UCSD-AML1 (cell line): ENCODE measurements at regions not wholly inside any gene's neighbourhood (a gene's known extent, or its start where the extent isn't known, plus 50 kb on each side); places are given as distances from the start of the nearest gene placed in this dataset.

Source experiments
- DNase-seq: peaks from one replicate; lab custom pipeline; 2025; ENCODE audit not compliant: unreplicated experiment; lab: John Stamatoyannopoulos, UW

GRCh38 chr10:111968647-111969046 lies 214.9 kb downstream of the GPAM start:
- DNase-seq, result no peak

- DNase-seq, result no peak
Observed at GRCh38 chr10:111970111-111970510, 213.5 kb downstream of the GPAM start.

- DNase-seq, result no peak
Observed at GRCh38 chr10:111972109-111972508, 211.5 kb downstream of the GPAM start.

- no peak for DNase-seq
Observed at GRCh38 chr10:111973306-111973705, 210.3 kb downstream of the GPAM start.

- no peak for DNase-seq
Observed at GRCh38 chr10:111973826-111974225, 209.7 kb downstream of the GPAM start.

GRCh38 chr10:111974325-111974724 lies 209.2 kb downstream of the GPAM start:
- DNase-seq, result no peak

GRCh38 chr10:111976557-111976956 lies 207.0 kb downstream of the GPAM start:
- no peak for DNase-seq

GRCh38 chr10:111984057-111984456 lies 199.5 kb downstream of the GPAM start:
- no peak for DNase-seq

GRCh38 chr10:111986079-111986478 lies 197.5 kb downstream of the GPAM start:
- DNase-seq, result no peak

- DNase-seq, result no peak
Observed at GRCh38 chr10:111988646-111989045, 194.9 kb downstream of the GPAM start.

- DNase-seq, result no peak
Observed at GRCh38 chr10:111989136-111989911, 194.2 kb downstream of the GPAM start.

GRCh38 chr10:111990734-111991133 lies 192.8 kb downstream of the GPAM start:
- no peak for DNase-seq

GRCh38 chr10:111993321-111993720 lies 190.2 kb downstream of the GPAM start:
- no peak for DNase-seq

- no peak for DNase-seq
Observed at GRCh38 chr10:111993872-111994426, 189.6 kb downstream of the GPAM start.

GRCh38 chr10:111996103-111996502 lies 187.5 kb downstream of the GPAM start:
- DNase-seq, result no peak

- no peak for DNase-seq
Observed at GRCh38 chr10:111998728-111999127, 184.8 kb downstream of the GPAM start.

- DNase-seq, result no peak
Observed at GRCh38 chr10:111999205-111999914, 184.2 kb downstream of the GPAM start.

GRCh38 chr10:111999915-112000302 lies 183.7 kb downstream of the GPAM start:
- no peak for DNase-seq

- no peak for DNase-seq
Observed at GRCh38 chr10:112000466-112000865, 183.1 kb downstream of the GPAM start.

GRCh38 chr10:112002206-112002605 lies 181.4 kb downstream of the GPAM start:
- DNase-seq, result no peak

- no peak for DNase-seq
Observed at GRCh38 chr10:112004075-112004474, 179.5 kb downstream of the GPAM start.

GRCh38 chr10:112005044-112005443 lies 178.5 kb downstream of the GPAM start:
- DNase-seq, result no peak
